Cardiac muscle cell (in vitro differentiated cells and primary cell): ENCODE measurements at regions not wholly inside any gene's neighbourhood (a gene's known extent, or its start where the extent isn't known, plus 50 kb on each side); places are given as distances from the start of the nearest gene placed in this dataset.

Experiments used
- DNase-seq, 2 donors: peaks; one replicate each; pipeline versions ENCODE4 v3.0.0 to v3.0.0-alpha.2; 2010 to 2017; ENCODE audit warnings: low read depth in 1 of 2, low spot score in 1 of 2
- H3K27ac ChIP-seq: fragments of 200-600 bp; sonication (generic); 2 replicates; pipeline ENCODE4 v1.5.1; 2016
- H3K27me3 ChIP-seq: fragments of 200-600 bp; sonication (generic); 2 replicates; pipeline ENCODE4 v1.6.0; 2016; ENCODE audit warnings: control low read depth
- H3K36me3 ChIP-seq: fragments of 200-600 bp; sonication (generic); 2 replicates; pipeline ENCODE4 v1.5.1; 2016; ENCODE audit warnings: control low read depth
- H3K4me1 ChIP-seq: fragments of 200-600 bp; sonication (generic); 2 replicates; pipeline ENCODE4 v1.8.1; 2017; ENCODE audit warnings: low read depth, mild to moderate bottlenecking, mixed run types
- H3K4me3 ChIP-seq: fragments of 200-600 bp; sonication (generic); 2 replicates; pipeline ENCODE4 v1.5.1; 2016; ENCODE audit warnings: mild to moderate bottlenecking
- H3K9me3 ChIP-seq: fragments of 200-600 bp; sonication (generic); 2 replicates; pipeline ENCODE4 v1.5.1; 2017; ENCODE audit warnings: low read depth, mild to moderate bottlenecking, control low read depth
- TF ChIP-seq, protein P1 (sequence below): IDR thresholded peaks from 2 replicates; pipeline ENCODE4 v1.5.1; 2012; ENCODE audit warnings: low read depth, mild to moderate bottlenecking, low read length

DNA sequence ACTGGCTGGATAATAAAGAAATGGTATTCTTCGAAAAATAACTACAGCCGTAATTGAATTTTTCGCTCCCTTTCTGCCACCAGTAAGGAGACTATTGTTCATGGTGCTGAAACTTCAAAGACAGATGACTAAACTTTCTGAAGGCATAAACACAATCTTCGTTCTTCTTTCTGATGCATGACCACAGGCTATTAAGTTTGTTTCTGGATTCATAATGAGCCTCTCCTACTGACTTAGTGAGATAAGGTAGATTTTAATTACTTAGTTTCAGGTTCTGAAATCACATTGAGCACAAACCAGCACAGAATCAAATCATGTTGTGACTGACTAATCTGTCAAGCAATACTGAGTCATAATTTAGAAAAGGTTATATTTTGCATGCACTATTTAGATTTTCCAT is 441.8 kb upstream of the CCNG1 start:
- H3K27me3 ChIP-seq, result no peaks in the 10 kb centered on the region
- no peaks in the 10 kb centered on the region for H3K36me3 ChIP-seq
- no peak for DNase-seq
- TF ChIP-seq, protein P1, sequence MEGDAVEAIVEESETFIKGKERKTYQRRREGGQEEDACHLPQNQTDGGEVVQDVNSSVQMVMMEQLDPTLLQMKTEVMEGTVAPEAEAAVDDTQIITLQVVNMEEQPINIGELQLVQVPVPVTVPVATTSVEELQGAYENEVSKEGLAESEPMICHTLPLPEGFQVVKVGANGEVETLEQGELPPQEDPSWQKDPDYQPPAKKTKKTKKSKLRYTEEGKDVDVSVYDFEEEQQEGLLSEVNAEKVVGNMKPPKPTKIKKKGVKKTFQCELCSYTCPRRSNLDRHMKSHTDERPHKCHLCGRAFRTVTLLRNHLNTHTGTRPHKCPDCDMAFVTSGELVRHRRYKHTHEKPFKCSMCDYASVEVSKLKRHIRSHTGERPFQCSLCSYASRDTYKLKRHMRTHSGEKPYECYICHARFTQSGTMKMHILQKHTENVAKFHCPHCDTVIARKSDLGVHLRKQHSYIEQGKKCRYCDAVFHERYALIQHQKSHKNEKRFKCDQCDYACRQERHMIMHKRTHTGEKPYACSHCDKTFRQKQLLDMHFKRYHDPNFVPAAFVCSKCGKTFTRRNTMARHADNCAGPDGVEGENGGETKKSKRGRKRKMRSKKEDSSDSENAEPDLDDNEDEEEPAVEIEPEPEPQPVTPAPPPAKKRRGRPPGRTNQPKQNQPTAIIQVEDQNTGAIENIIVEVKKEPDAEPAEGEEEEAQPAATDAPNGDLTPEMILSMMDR, result no peak
- H3K4me3 ChIP-seq, result no peak overlapping the region
- H3K27ac ChIP-seq, result no peak overlapping the region
- H3K4me1 ChIP-seq, result no peaks in the 10 kb centered on the region
- no peaks in the 10 kb centered on the region for H3K9me3 ChIP-seq

DNA sequence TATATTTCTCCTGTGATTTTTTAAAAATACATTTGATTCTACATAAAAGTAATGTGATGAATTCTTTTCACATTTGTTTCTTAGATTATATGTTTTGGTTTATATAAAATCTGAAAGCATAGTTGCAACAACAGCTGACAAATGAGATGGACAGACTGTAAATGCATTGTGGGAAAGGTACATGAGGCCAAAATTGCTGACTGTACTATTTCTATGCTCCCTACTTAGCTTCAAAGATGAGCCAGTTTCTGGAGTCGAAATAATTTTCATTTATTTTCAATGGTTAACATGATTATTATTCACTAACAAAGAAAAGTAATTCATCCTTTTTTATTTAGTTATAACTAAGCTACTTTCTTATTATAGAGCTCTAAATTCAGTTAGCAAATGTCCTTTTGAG is 441.3 kb upstream of the CCNG1 start:
- TF ChIP-seq, protein P1, result no peak
- no peaks in the 10 kb centered on the region for H3K9me3 ChIP-seq
- no peak overlapping the region for H3K27ac ChIP-seq
- DNase-seq, result no peak
- no peaks in the 10 kb centered on the region for H3K36me3 ChIP-seq
- no peaks in the 10 kb centered on the region for H3K27me3 ChIP-seq
- H3K4me1 ChIP-seq, result no peaks in the 10 kb centered on the region
- H3K4me3 ChIP-seq, result no peak overlapping the region

DNA sequence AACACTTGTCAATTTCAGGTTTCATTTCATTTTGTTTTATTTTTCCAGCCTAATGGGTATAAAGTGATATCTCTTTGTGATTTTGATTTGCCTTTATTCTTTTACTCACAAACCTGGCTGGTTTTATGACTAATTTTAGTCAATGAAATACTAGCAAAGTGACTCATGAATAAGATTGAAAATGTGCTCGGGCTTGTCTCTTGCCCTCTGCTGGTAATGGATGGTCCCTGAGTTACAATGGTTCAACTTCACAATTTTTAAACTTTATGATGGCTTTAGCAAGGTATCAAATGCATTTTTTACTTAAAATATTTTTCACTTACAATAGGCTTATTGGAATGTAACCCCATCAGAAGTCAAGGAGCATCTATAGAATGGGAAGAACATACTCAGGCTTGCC is 431.4 kb upstream of the CCNG1 start:
- no peak overlapping the region for H3K4me3 ChIP-seq
- no peaks in the 10 kb centered on the region for H3K27me3 ChIP-seq
- DNase-seq, result no peak
- H3K27ac ChIP-seq, result no peak overlapping the region
- no peaks in the 10 kb centered on the region for H3K36me3 ChIP-seq
- H3K4me1 ChIP-seq, result no peaks in the 10 kb centered on the region
- H3K9me3 ChIP-seq, result no peaks in the 10 kb centered on the region
- TF ChIP-seq, protein P1, result no peak

GRCh38 chr5:163022582-163023128 is 414.7 kb upstream of the CCNG1 start:
- H3K27ac ChIP-seq, result no peak overlapping the region
- no peaks in the 10 kb centered on the region for H3K4me1 ChIP-seq
- H3K27me3 ChIP-seq, result no peaks in the 10 kb centered on the region
- no peak overlapping the region for H3K4me3 ChIP-seq
- H3K36me3 ChIP-seq, result no peaks in the 10 kb centered on the region
- H3K9me3 ChIP-seq, result no peaks in the 10 kb centered on the region
- TF ChIP-seq, protein P1, result no peak
- no peak for DNase-seq

GRCh38 chr5:163023846-163024245 is 413.5 kb upstream of the CCNG1 start:
- no peak overlapping the region for H3K4me3 ChIP-seq
- H3K36me3 ChIP-seq, result no peaks in the 10 kb centered on the region
- H3K27ac ChIP-seq, result no peak overlapping the region
- TF ChIP-seq, protein P1, result no peak
- H3K9me3 ChIP-seq, result no peaks in the 10 kb centered on the region
- no peaks in the 10 kb centered on the region for H3K4me1 ChIP-seq
- no peak for DNase-seq
- no peaks in the 10 kb centered on the region for H3K27me3 ChIP-seq

GRCh38 chr5:163024936-163025335 is 412.5 kb upstream of the CCNG1 start:
- no peaks in the 10 kb centered on the region for H3K27me3 ChIP-seq
- H3K9me3 ChIP-seq, result no peaks in the 10 kb centered on the region
- H3K27ac ChIP-seq, result no peak overlapping the region
- no peak overlapping the region for H3K4me3 ChIP-seq
- no peak for DNase-seq
- no peaks in the 10 kb centered on the region for H3K36me3 ChIP-seq
- H3K4me1 ChIP-seq, result no peaks in the 10 kb centered on the region
- TF ChIP-seq, protein P1, result no peak
